ENCODE measurements at regions not wholly inside any gene's neighbourhood (a gene's known extent, or its start where the extent isn't known, plus 50 kb on each side); places are given as distances from the start of the nearest gene placed in this dataset.

- no peak overlapping the region for H3K27ac ChIP-seq (ENCODE audit: low read depth, low read length)
- no peak overlapping the region for H2AFZ ChIP-seq (ENCODE audit: low read depth, low read length, severe bottlenecking)
- no peaks in the 10 kb centered on the region for H3K79me2 ChIP-seq (ENCODE audit: insufficient read depth, low read length)
- no peak overlapping the region for H3K9ac ChIP-seq (ENCODE audit: low read length)
- no peaks in the 10 kb centered on the region for H3K9me3 ChIP-seq (ENCODE audit: insufficient read depth, low read length)
- TF ChIP-seq CTCF (IDR thresholded peaks at IDR 0.05; ENCODE audit: insufficient read depth, low read length, poor library complexity, severe bottlenecking) (no peak), EZH2phosphoT487 (conservative IDR thresholded peaks at IDR 0.05; ENCODE audit: low read length) (no peak)
- H3K4me2 ChIP-seq (ENCODE audit: low read depth, low read length, poor library complexity, severe bottlenecking), result no peak overlapping the region
- H3K4me3 ChIP-seq (ENCODE audit: insufficient read depth, low read length, poor library complexity, severe bottlenecking), result no peak overlapping the region
- no peaks in the 10 kb centered on the region for H3F3A ChIP-seq (ENCODE audit: insufficient read depth)
- no peaks in the 10 kb centered on the region for H4K20me1 ChIP-seq (ENCODE audit: low read depth, low read length)
- no peaks in the 10 kb centered on the region for H3K27me3 ChIP-seq (ENCODE audit: low read length)
- no peaks in the 10 kb centered on the region for H3K36me3 ChIP-seq (ENCODE audit: low read length)
- no peaks in the 10 kb centered on the region for H3K9me2 ChIP-seq (replicated peaks; ENCODE audit: insufficient read depth, low read length)
These were observed 280.9 kb downstream of the CDH26 start for GRCh38 chr20:60238992-60239660.

DNA sequence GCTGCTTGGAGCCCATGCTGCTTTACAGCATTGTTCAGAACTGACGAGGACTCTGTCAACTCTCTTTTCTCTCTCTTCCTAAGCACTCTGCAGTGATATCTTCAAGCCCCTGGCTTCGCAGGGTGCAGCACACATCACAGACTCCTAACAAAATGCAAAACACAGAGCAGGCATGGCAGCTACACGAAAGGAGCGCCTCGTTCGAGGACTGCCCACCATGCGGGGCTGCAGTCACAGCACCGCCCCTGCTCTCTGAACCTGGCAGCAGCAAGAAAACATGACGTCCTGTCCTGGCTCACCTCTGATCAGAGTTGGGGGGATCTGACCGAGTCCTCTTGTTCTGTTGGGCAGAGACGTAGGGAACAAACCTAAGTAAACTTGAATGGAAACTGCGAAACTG, 281.7 kb downstream of the CDH26 start:
- Histone ChIP-seq H3K36me3 (ENCODE audit: low read length) (no peaks in the 10 kb centered on the region), H4K20me1 (ENCODE audit: low read depth, low read length) (no peaks in the 10 kb centered on the region), H3K27me3 (ENCODE audit: low read length) (no peaks in the 10 kb centered on the region), H3K9me3 (ENCODE audit: insufficient read depth, low read length) (no peaks in the 10 kb centered on the region), H3K4me2 (ENCODE audit: low read depth, low read length, poor library complexity, severe bottlenecking) (no peak overlapping the region), H3K9me2 (replicated peaks; ENCODE audit: insufficient read depth, low read length) (no peaks in the 10 kb centered on the region), H3F3A (ENCODE audit: insufficient read depth) (no peaks in the 10 kb centered on the region), H2AFZ (ENCODE audit: low read depth, low read length, severe bottlenecking) (no peak overlapping the region), H3K4me3 (ENCODE audit: insufficient read depth, low read length, poor library complexity, severe bottlenecking) (no peak overlapping the region), H3K9ac (ENCODE audit: low read length) (no peak overlapping the region), H3K79me2 (ENCODE audit: insufficient read depth, low read length) (no peaks in the 10 kb centered on the region), H3K27ac (ENCODE audit: low read depth, low read length) (no peak overlapping the region)
- no peak for TF ChIP-seq CTCF (IDR thresholded peaks at IDR 0.05; ENCODE audit: insufficient read depth, low read length, poor library complexity, severe bottlenecking)
- TF ChIP-seq EZH2phosphoT487 (conservative IDR thresholded peaks at IDR 0.05; ENCODE audit: low read length), result no peak

- H3K27me3 ChIP-seq (ENCODE audit: low read length), result no peaks in the 10 kb centered on the region
These were observed 282.2 kb downstream of the CDH26 start for GRCh38 chr20:60240415-60240814.

More at GRCh38 chr20:60240415-60240814, 282.2 kb downstream of the CDH26 start:
- H3K4me3 ChIP-seq (ENCODE audit: insufficient read depth, low read length, poor library complexity, severe bottlenecking), result no peak overlapping the region
- TF ChIP-seq EZH2phosphoT487 (conservative IDR thresholded peaks at IDR 0.05; ENCODE audit: low read length), result no peak
- no peak for TF ChIP-seq CTCF (IDR thresholded peaks at IDR 0.05; ENCODE audit: insufficient read depth, low read length, poor library complexity, severe bottlenecking)
- H3F3A ChIP-seq (ENCODE audit: insufficient read depth), result no peaks in the 10 kb centered on the region
- H3K79me2 ChIP-seq (ENCODE audit: insufficient read depth, low read length), result no peaks in the 10 kb centered on the region
- no peak overlapping the region for H3K9ac ChIP-seq (ENCODE audit: low read length)
- H3K4me2 ChIP-seq (ENCODE audit: low read depth, low read length, poor library complexity, severe bottlenecking), result no peak overlapping the region
- no peaks in the 10 kb centered on the region for H3K9me2 ChIP-seq (replicated peaks; ENCODE audit: insufficient read depth, low read length)
- H3K27ac ChIP-seq (ENCODE audit: low read depth, low read length), result no peak overlapping the region
- no peaks in the 10 kb centered on the region for H4K20me1 ChIP-seq (ENCODE audit: low read depth, low read length)
- no peaks in the 10 kb centered on the region for H3K9me3 ChIP-seq (ENCODE audit: insufficient read depth, low read length)
- H2AFZ ChIP-seq (ENCODE audit: low read depth, low read length, severe bottlenecking), result no peak overlapping the region
- no peaks in the 10 kb centered on the region for H3K36me3 ChIP-seq (ENCODE audit: low read length)
